Epithelial cell of esophagus (primary cell): ENCODE measurements at regions not wholly inside any gene's neighbourhood (a gene's known extent, or its start where the extent isn't known, plus 50 kb on each side); places are given as distances from the start of the nearest gene placed in this dataset.
"Not testable (repeated sequence)": the region's sequence is repeated elsewhere in the genome, so short reads cannot be mapped to it uniquely, and the experiment has no call there.

Source experiments
- DNase-seq: peaks from one replicate; pipeline ENCODE4 v3.0.0; 2010; ENCODE audit warnings: low read depth
- H3K4me3 ChIP-seq: 2 replicates; pipeline ENCODE4 v1.5.1; 2011; ENCODE audit warnings: mild to moderate bottlenecking, low read length, control low read depth
- CTCF ChIP-seq: IDR thresholded peaks from 2 replicates; pipeline ENCODE4 v1.5.1; 2011; ENCODE audit warnings: low read depth, mild to moderate bottlenecking, low read length, control low read depth, inconsistent platforms; ENCODE audit not compliant: insufficient read depth; ENCODE audit errors: missing control alignments

- no peak overlapping the region for H3K4me3 ChIP-seq
- DNase-seq, result peak; percentile 57
These were observed 389.7 kb upstream of the RUNX1 start for GRCh38 chr21:35438643-35439404.

DNA sequence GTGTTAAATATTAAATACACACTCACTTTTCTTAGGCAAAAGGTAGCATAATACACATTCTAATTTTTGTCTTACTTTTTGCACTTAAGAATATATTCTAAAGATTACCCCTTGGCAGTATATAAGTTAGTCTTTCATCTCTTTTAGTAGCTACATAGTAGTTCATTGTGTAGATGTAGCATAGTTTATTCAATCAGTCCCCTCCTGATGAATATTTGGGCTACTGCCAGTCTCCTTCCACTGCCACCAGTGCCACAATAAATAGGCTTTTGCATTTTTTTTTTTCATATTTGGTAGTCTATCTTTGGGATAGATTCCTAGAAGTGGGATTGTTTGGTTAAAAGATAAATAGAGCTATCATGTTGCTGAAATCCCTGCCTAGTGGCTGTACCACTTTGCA is 388.8 kb upstream of the RUNX1 start:
- DNase-seq, result no peak
- no peak overlapping the region for H3K4me3 ChIP-seq
- TF ChIP-seq CTCF, result no peak

More at GRCh38 chr21:35438643-35439404, 389.7 kb upstream of the RUNX1 start:
- no peak for TF ChIP-seq CTCF

DNA sequence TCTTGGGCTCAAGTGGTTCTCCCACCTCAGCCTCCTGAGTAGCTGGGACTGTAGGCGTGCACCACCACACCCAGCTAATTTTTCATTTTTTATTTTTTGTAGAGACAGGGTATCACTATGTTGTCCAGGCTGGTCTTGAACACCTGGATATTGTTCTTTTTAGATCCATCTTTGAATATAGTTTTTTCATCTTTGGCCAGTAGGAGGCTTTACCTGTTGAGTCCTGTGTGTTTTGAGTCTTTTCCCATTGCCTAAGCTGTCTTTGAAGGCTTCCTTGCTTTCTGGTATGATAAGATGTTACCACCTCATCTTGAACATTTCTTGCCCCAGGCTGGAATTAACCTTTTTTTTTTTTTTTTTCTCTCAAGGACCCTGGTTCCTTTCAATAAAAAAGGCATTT is 387.8 kb upstream of the RUNX1 start:
- H3K4me3 ChIP-seq, result no peak overlapping the region
- DNase-seq, result peak; percentile 22
- peak; percentile 30 for TF ChIP-seq CTCF

- not testable (repeated sequence) for H3K4me3 ChIP-seq, DNase-seq
These were observed 383.5 kb upstream of the RUNX1 start for GRCh38 chr21:35432601-35433000.

GRCh38 chr21:35430260-35430659 is 381.2 kb upstream of the RUNX1 start:
- H3K4me3 ChIP-seq, result no peak overlapping the region
- TF ChIP-seq CTCF, result no peak
- no peak for DNase-seq

GRCh38 chr21:35428937-35429336 is 379.8 kb upstream of the RUNX1 start:
- no peak for TF ChIP-seq CTCF
- no peak overlapping the region for H3K4me3 ChIP-seq
- no peak for DNase-seq

GRCh38 chr21:35428489-35428888 is 379.4 kb upstream of the RUNX1 start:
- no peak overlapping the region for H3K4me3 ChIP-seq
- no peak for TF ChIP-seq CTCF
- no peak for DNase-seq
